ENCODE measurements at regions not wholly inside any gene's neighbourhood (a gene's known extent, or its start where the extent isn't known, plus 50 kb on each side); places are given as distances from the start of the nearest gene placed in this dataset.

DNA sequence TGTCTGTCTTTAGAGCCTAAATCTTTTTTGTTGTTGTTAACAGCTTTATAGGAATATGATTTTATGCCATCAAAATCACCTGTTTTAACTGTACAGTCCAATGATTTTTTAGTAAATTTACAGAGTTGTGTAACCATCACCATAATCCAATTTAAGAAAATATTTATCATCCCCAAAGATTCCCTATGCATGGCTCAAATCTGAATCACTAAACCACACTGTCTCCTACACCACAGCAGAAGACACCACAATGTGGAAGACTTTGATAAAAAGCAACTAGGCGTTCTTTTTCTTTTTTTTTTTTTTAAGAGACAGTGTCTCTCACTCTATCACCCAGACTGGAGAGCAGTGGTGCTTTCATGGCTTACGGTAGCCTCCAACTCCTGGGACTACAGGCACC is 99.6 kb downstream of the TXNL1 start:
- TF ChIP-seq, protein P1, sequence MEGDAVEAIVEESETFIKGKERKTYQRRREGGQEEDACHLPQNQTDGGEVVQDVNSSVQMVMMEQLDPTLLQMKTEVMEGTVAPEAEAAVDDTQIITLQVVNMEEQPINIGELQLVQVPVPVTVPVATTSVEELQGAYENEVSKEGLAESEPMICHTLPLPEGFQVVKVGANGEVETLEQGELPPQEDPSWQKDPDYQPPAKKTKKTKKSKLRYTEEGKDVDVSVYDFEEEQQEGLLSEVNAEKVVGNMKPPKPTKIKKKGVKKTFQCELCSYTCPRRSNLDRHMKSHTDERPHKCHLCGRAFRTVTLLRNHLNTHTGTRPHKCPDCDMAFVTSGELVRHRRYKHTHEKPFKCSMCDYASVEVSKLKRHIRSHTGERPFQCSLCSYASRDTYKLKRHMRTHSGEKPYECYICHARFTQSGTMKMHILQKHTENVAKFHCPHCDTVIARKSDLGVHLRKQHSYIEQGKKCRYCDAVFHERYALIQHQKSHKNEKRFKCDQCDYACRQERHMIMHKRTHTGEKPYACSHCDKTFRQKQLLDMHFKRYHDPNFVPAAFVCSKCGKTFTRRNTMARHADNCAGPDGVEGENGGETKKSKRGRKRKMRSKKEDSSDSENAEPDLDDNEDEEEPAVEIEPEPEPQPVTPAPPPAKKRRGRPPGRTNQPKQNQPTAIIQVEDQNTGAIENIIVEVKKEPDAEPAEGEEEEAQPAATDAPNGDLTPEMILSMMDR (IDR thresholded peaks at IDR 0.05 in 4 of 5, conservative IDR thresholded peaks at IDR 0.05 in 1 of 5), result no peak
- no peak for TF ChIP-seq POLR2A (IDR thresholded peaks at IDR 0.05)

Measured in gastrocnemius medialis (tissue), 4 donors.